DND-41 (cell line): ENCODE measurements at regions not wholly inside any gene's neighbourhood (a gene's known extent, or its start where the extent isn't known, plus 50 kb on each side); places are given as distances from the start of the nearest gene placed in this dataset.

ENCODE experiments used
- ATAC-seq: fragments of 200-7000 bp; cut with Tn5 transposase; 3 replicates; pipeline ENCODE4 v1.9.1; 2021; ENCODE audit warnings: low read depth; ENCODE audit not compliant: insufficient read depth
- DNase-seq: peaks from one replicate; pipeline ENCODE4 v3.0.0-alpha.2; 2020
- H2AFZ ChIP-seq: 2 replicates; pipeline ENCODE4 v1.6.0; 2012; ENCODE audit warnings: low read depth, low read length
- H3K27ac ChIP-seq: 2 replicates; pipeline ENCODE4 v1.5.1; 2012; ENCODE audit warnings: low read length, inconsistent platforms
- H3K27me3 ChIP-seq: fragments of 200-600 bp; sonication (generic); 2 replicates; pipeline ENCODE4 v1.6.0; 2012; ENCODE audit warnings: low read length, mild to moderate bottlenecking, inconsistent platforms; ENCODE audit not compliant: insufficient read depth, poor library complexity
- H3K36me3 ChIP-seq: 2 replicates; pipeline ENCODE4 v1.5.1; 2012; ENCODE audit warnings: low read length, inconsistent platforms; ENCODE audit not compliant: insufficient read depth
- H3K4me1 ChIP-seq: 2 replicates; pipeline ENCODE4 v1.5.1; 2012; ENCODE audit warnings: mild to moderate bottlenecking, low read length; ENCODE audit not compliant: insufficient read depth
- H3K4me2 ChIP-seq: 2 replicates; pipeline ENCODE4 v1.6.0; 2012; ENCODE audit warnings: mild to moderate bottlenecking, moderate library complexity, low read length, inconsistent platforms; ENCODE audit not compliant: insufficient read depth
- H3K4me3 ChIP-seq, 2 experiments: fragments of 200-600 bp in 1 of 2; shearing (Covaris generic) in 1 of 2; 2 replicates each; pipeline ENCODE4 v1.5.1; 2012 to 2016; ENCODE audit warnings: inconsistent platforms in 2 of 2, low read length in 2 of 2, mild to moderate bottlenecking in 2 of 2, low read depth in 1 of 2, moderate library complexity in 1 of 2
- H3K79me2 ChIP-seq: 2 replicates; pipeline ENCODE4 v1.6.0; 2012; ENCODE audit warnings: low read length, inconsistent platforms; ENCODE audit not compliant: insufficient read depth
- H3K9ac ChIP-seq: 2 replicates; pipeline ENCODE4 v1.6.0; 2012; ENCODE audit warnings: low read depth, mild to moderate bottlenecking, inconsistent platforms, low read length, moderate library complexity
- H3K9me3 ChIP-seq: 2 replicates; pipeline ENCODE4 v1.5.1; 2012; ENCODE audit warnings: low read length, moderate library complexity, mild to moderate bottlenecking, inconsistent platforms; ENCODE audit not compliant: insufficient read depth, severe bottlenecking
- H4K20me1 ChIP-seq: 2 replicates; pipeline ENCODE4 v1.6.0; 2012; ENCODE audit warnings: low read length; ENCODE audit not compliant: insufficient read depth
- CTCF ChIP-seq: IDR thresholded peaks from 2 replicates; pipeline ENCODE4 v1.5.1; 2012; ENCODE audit warnings: borderline replicate concordance, low read length, moderate library complexity, mild to moderate bottlenecking; ENCODE audit not compliant: poor library complexity, severe bottlenecking; ENCODE audit errors: extremely low read depth
- EZH2 ChIP-seq: IDR thresholded peaks from 3 replicates; pipeline ENCODE4 v1.6.1; 2012; ENCODE audit warnings: borderline replicate concordance, low read depth, mild to moderate bottlenecking, moderate library complexity, low read length, inconsistent platforms; ENCODE audit not compliant: severe bottlenecking

- TF ChIP-seq EZH2 (no peak), CTCF (no peak)
- peaks cover 2% of the 10 kb centered on the region for H3K9me3 ChIP-seq
- H3K79me2 ChIP-seq = no peaks in the 10 kb centered on the region
- H3K4me3 ChIP-seq = no peak overlapping the region
- ATAC-seq (no peak), DNase-seq (no peak)
- no peaks in the 10 kb centered on the region for H4K20me1 ChIP-seq
- no peaks in the 10 kb centered on the region for H3K4me1 ChIP-seq
- H3K27me3 ChIP-seq = no peaks in the 10 kb centered on the region
- H3K9ac ChIP-seq = no peak overlapping the region
- no peak overlapping the region for H2AFZ ChIP-seq
- no peaks in the 10 kb centered on the region for H3K36me3 ChIP-seq
- no peak overlapping the region for H3K27ac ChIP-seq
- H3K4me2 ChIP-seq = no peak overlapping the region
Observed at GRCh38 chr12:97194546-97194945, 268.1 kb upstream of the RMST start.

GRCh38 chr12:97200181-97200580 lies 262.4 kb upstream of the RMST start:
- Histone ChIP-seq H4K20me1 (no peaks in the 10 kb centered on the region), H3K79me2 (no peaks in the 10 kb centered on the region), H3K9ac (no peak overlapping the region), H3K9me3 (peaks cover 2% of the 10 kb centered on the region), H3K27ac (no peak overlapping the region), H3K27me3 (no peaks in the 10 kb centered on the region), H3K4me1 (no peaks in the 10 kb centered on the region), H2AFZ (no peak overlapping the region), H3K4me2 (no peak overlapping the region), H3K4me3 (no peak overlapping the region), H3K36me3 (no peaks in the 10 kb centered on the region)
- no peak for ATAC-seq
- TF ChIP-seq EZH2 (no peak), CTCF (no peak)
- DNase-seq = no peak

GRCh38 chr12:97203408-97203807 lies 259.2 kb upstream of the RMST start:
- Histone ChIP-seq H3K4me3 (no peak overlapping the region), H3K9ac (no peak overlapping the region), H3K4me2 (no peak overlapping the region), H2AFZ (no peak overlapping the region), H3K36me3 (no peaks in the 10 kb centered on the region), H3K9me3 (peaks cover 2% of the 10 kb centered on the region), H3K27ac (no peak overlapping the region), H4K20me1 (no peaks in the 10 kb centered on the region), H3K79me2 (no peaks in the 10 kb centered on the region), H3K27me3 (no peaks in the 10 kb centered on the region), H3K4me1 (no peaks in the 10 kb centered on the region)
- no peak for TF ChIP-seq EZH2
- TF ChIP-seq CTCF = no peak
- DNase-seq (no peak), ATAC-seq (no peak)

GRCh38 chr12:97209997-97210396 lies 252.6 kb upstream of the RMST start:
- Histone ChIP-seq H3K9ac (no peak overlapping the region), H2AFZ (no peak overlapping the region), H3K27ac (no peak overlapping the region), H3K27me3 (no peaks in the 10 kb centered on the region), H3K4me2 (no peak overlapping the region), H3K79me2 (no peaks in the 10 kb centered on the region), H3K9me3 (no peaks in the 10 kb centered on the region), H3K4me3 (no peak overlapping the region), H3K4me1 (no peaks in the 10 kb centered on the region), H3K36me3 (no peaks in the 10 kb centered on the region), H4K20me1 (no peaks in the 10 kb centered on the region)
- TF ChIP-seq EZH2 = no peak
- no peak for TF ChIP-seq CTCF
- DNase-seq (no peak), ATAC-seq (no peak)
